OCI-LY3 (cell line): ENCODE measurements at regions not wholly inside any gene's neighbourhood (a gene's known extent, or its start where the extent isn't known, plus 50 kb on each side); places are given as distances from the start of the nearest gene placed in this dataset.
"Not testable (repeated sequence)": the region's sequence is repeated elsewhere in the genome, so short reads cannot be mapped to it uniquely, and the experiment has no call there.

Source experiments
- H2AFZ ChIP-seq: fragments of 200-600, 300-600 bp; shearing (Covaris generic); 2 replicates; pipeline ENCODE4 v1.6.0; 2014; ENCODE audit warnings: antibody characterized with exemption, low read depth, low read length
- H3K27ac ChIP-seq: fragments of 200-600, 300-600 bp; sonication (generic); 2 replicates; pipeline ENCODE4 v1.5.1; 2014; ENCODE audit warnings: mild to moderate bottlenecking, low read length, moderate library complexity, mixed read lengths
- H3K27me3 ChIP-seq: fragments of 200-600, 300-600 bp; sonication (generic); 2 replicates; pipeline ENCODE4 v1.6.1; 2014; ENCODE audit warnings: low read depth, low read length, mixed read lengths
- H3K36me3 ChIP-seq: fragments of 200-600, 300-600 bp; sonication (generic); replicated peaks from 2 replicates; pipeline ENCODE3; 2014; ENCODE audit warnings: low read depth, low read length, mixed read lengths
- H3K4me1 ChIP-seq: fragments of 300-600, 200-600 bp; sonication (generic); 2 replicates; pipeline ENCODE4 v1.6.1; 2014; ENCODE audit warnings: low read length, mixed read lengths
- H3K4me2 ChIP-seq: fragments of 200-600, 300-600 bp; sonication (generic); 2 replicates; pipeline ENCODE4 v1.6.1; 2014; ENCODE audit warnings: low read length, mixed read lengths
- H3K4me3 ChIP-seq: fragments of 300-600, 200-600 bp; sonication (generic); 2 replicates; pipeline ENCODE4 v1.5.1; 2014; ENCODE audit warnings: antibody characterized with exemption, mild to moderate bottlenecking, low read length, moderate library complexity
- H3K79me2 ChIP-seq: fragments of 300-600, 200-600 bp; shearing (Covaris generic); 2 replicates; pipeline ENCODE4 v1.6.1; 2014; ENCODE audit warnings: mild to moderate bottlenecking, low read length, mixed read lengths
- H3K9ac ChIP-seq: fragments of 300-600, 200-600 bp; shearing (Covaris generic); 2 replicates; pipeline ENCODE4 v1.6.0; 2014; ENCODE audit warnings: mild to moderate bottlenecking, low read length, moderate library complexity
- H3K9me3 ChIP-seq: fragments of 200-600, 300-600 bp; shearing (Covaris generic); 2 replicates; pipeline ENCODE4 v1.6.1; 2014; ENCODE audit warnings: low read length, mixed read lengths; ENCODE audit not compliant: insufficient read depth
- H4K20me1 ChIP-seq: fragments of 200-600, 300-600 bp; sonication (generic); 2 replicates; pipeline ENCODE4 v1.6.1; 2016; ENCODE audit warnings: low read length, mixed read lengths; ENCODE audit not compliant: insufficient read depth
- EZH2phosphoT487 ChIP-seq: fragments of 200-600 bp; shearing (Covaris generic); IDR thresholded peaks from 2 replicates; pipeline ENCODE4 v1.6.1; 2018; ENCODE audit warnings: antibody characterized with exemption, mixed run types, low read depth
- TF ChIP-seq, protein P1 (sequence below): fragments of 200-600, 300-600 bp; sonication (generic); IDR thresholded peaks from 2 replicates; pipeline ENCODE4 v1.5.1; 2014; ENCODE audit warnings: antibody characterized with exemption, low read length, low read depth

DNA sequence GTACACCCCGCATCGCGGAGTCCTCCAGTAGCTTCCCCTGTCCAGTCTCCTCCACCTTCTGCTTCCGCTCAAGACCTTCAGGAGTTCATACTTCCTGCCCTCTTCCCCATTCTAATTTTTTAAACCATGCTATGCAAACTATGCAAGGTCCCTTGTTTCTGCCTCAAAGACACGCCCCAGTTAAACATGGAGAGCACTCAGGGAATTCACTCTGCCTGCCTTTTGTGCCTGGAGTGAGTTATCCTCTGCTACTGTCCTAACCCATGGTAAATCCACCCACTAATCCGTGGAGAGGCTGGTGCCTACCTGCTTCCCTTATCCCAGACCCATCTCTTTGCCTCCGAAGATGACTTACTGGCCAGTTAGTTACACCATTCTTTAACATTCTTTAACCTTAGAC lies 473.7 kb upstream of the JARID2 start:
- no peaks in the 10 kb centered on the region for H3K79me2 ChIP-seq
- no peaks in the 10 kb centered on the region for H4K20me1 ChIP-seq
- TF ChIP-seq, protein P1, sequence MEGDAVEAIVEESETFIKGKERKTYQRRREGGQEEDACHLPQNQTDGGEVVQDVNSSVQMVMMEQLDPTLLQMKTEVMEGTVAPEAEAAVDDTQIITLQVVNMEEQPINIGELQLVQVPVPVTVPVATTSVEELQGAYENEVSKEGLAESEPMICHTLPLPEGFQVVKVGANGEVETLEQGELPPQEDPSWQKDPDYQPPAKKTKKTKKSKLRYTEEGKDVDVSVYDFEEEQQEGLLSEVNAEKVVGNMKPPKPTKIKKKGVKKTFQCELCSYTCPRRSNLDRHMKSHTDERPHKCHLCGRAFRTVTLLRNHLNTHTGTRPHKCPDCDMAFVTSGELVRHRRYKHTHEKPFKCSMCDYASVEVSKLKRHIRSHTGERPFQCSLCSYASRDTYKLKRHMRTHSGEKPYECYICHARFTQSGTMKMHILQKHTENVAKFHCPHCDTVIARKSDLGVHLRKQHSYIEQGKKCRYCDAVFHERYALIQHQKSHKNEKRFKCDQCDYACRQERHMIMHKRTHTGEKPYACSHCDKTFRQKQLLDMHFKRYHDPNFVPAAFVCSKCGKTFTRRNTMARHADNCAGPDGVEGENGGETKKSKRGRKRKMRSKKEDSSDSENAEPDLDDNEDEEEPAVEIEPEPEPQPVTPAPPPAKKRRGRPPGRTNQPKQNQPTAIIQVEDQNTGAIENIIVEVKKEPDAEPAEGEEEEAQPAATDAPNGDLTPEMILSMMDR: no peak
- TF ChIP-seq EZH2phosphoT487: no peak
- H2AFZ ChIP-seq: no peak overlapping the region
- H3K36me3 ChIP-seq: no peaks in the 10 kb centered on the region
- H3K9ac ChIP-seq: no peak overlapping the region
- H3K4me3 ChIP-seq: no peak overlapping the region
- H3K4me2 ChIP-seq: no peak overlapping the region
- H3K4me1 ChIP-seq: peaks cover 7% of the 10 kb centered on the region; the same call in 1 of the 2 replicates
- H3K9me3 ChIP-seq: no peaks in the 10 kb centered on the region
- no peak overlapping the region for H3K27ac ChIP-seq
- no peaks in the 10 kb centered on the region for H3K27me3 ChIP-seq

DNA sequence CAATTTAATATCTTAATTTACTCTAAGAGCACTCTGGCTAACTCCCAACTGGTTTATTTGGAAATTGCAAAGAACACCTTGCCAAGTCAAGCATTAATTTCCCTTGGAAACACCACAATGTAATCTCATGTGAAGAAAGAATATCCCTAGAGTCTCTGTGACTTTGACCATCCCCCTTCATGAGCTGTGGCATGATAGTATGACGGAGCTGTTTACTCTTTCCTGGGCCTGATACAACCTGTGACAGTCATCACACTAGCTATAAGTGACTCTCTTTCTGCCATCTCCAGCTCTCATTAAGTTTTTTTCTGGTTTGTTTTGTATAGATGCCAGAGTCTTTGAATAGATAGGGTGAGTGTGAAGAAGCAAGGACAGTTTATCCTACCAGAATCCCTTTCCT lies 470.3 kb upstream of the JARID2 start:
- Histone ChIP-seq H3K4me2 (no peak overlapping the region), H3K4me1 (no peaks in the 10 kb centered on the region; the same call in 1 of the 2 replicates), H3K36me3 (no peaks in the 10 kb centered on the region), H3K27ac (no peak overlapping the region), H3K27me3 (no peaks in the 10 kb centered on the region), H2AFZ (no peak overlapping the region), H3K4me3 (no peak overlapping the region), H3K9ac (no peak overlapping the region), H3K9me3 (no peaks in the 10 kb centered on the region), H3K79me2 (no peaks in the 10 kb centered on the region), H4K20me1 (no peaks in the 10 kb centered on the region)
- TF ChIP-seq EZH2phosphoT487: no peak
- TF ChIP-seq, protein P1: no peak

DNA sequence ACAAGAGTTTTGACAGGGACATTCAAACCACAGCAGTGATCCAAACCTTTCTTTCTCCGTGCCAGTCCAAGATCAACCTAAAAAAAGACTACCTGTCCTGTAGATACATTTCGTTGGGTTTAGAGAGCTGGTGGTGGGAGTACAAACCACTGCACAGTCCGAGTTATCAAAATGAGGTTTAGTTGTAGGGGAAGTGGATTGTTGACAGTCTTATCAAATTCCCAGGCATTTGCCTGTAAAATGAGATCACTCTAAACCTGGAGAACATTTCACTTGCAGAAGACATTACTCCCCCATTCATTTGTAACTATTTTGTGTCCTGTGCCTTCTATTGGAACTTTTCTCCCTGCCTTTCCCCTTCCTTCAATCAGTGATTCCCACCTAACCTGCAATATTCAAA lies 469.6 kb upstream of the JARID2 start:
- Histone ChIP-seq H3K9me3 (no peaks in the 10 kb centered on the region), H3K36me3 (no peaks in the 10 kb centered on the region), H3K4me2 (no peak overlapping the region), H3K27ac (no peak overlapping the region), H3K27me3 (no peaks in the 10 kb centered on the region), H3K9ac (no peak overlapping the region), H4K20me1 (no peaks in the 10 kb centered on the region), H3K4me3 (no peak overlapping the region), H2AFZ (no peak overlapping the region), H3K79me2 (no peaks in the 10 kb centered on the region), H3K4me1 (no peaks in the 10 kb centered on the region; the same call in 1 of the 2 replicates)
- no peak for TF ChIP-seq EZH2phosphoT487

DNA sequence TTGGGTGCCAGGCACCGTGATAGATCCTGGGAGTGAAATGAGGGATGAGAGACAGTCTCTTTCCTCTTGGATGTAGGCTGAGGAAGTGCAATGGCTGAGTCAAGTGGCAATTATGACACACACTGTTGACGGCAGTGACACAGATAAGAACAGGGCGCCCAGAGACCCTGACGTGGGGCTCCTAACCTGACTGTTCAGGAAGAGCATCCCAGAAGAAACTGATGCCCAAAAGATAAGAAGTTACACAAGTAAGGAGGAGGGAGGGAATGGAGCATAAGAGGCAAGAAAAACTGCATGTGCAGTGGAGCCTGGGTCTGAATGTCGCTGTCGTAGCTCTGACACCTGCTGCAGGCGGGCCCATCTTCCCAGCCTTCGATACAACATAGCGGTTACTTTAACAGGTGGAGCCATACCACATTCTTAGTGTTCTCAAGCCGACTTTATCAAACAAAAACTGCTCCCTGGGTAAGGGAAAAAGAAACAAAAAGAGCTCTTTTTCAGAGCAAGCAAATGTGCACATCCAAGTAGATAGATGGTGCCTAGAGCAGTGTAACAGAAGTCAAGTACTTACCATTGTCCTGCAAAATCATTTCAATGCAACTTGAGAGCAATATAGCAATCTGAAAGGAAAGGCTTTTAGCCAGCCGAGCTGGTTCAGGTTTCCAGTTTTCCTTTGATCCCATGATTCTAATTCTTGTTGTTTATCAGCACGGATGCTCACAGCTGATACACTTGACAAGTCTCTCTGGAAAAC lies 463.9 kb upstream of the JARID2 start:
- Histone ChIP-seq H3K9ac (no peak overlapping the region), H3K4me1 (no peaks in the 10 kb centered on the region), H3K9me3 (no peaks in the 10 kb centered on the region), H3K4me3 (no peak overlapping the region), H3K27ac (no peak overlapping the region), H3K27me3 (no peaks in the 10 kb centered on the region), H4K20me1 (no peaks in the 10 kb centered on the region), H3K4me2 (no peak overlapping the region), H3K36me3 (no peaks in the 10 kb centered on the region), H2AFZ (no peak overlapping the region), H3K79me2 (no peaks in the 10 kb centered on the region)
- TF ChIP-seq, protein P1: no peak

DNA sequence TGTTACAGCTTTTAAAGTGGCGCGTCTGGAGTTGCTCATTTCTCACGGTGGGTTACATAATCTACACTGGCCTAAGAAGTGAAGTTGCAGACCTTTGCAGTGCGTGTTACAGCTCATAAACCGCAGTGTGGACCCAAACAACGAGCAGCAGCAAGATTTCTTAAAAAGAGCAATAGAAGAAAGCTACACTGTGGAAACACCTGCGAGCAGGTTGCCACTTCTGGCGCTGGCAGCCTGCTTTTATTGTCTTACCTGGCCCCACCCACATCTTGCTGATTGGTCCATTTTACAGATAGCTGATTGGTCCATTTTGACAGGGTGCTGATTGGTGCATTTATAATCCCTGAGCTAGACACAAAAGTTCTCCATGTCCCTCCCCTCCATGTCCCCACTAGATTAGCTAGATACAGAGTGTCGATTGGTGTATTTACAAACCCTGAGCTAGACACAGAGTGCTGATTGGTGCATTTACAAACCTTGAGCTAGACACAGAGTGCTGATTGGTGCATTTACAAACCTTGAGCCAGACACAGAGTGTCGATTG lies 462.9 kb upstream of the JARID2 start:
- H3K79me2 ChIP-seq, H3K36me3 ChIP-seq, H3K9ac ChIP-seq, H3K9me3 ChIP-seq, H4K20me1 ChIP-seq, H3K27ac ChIP-seq, H2AFZ ChIP-seq, H3K4me3 ChIP-seq, H3K27me3 ChIP-seq, H3K4me2 ChIP-seq, H3K4me1 ChIP-seq: not testable (repeated sequence)
